Parathyroid adenoma (tissue), 2 donors: ENCODE measurements at regions not wholly inside any gene's neighbourhood (a gene's known extent, or its start where the extent isn't known, plus 50 kb on each side); places are given as distances from the start of the nearest gene placed in this dataset.
"Not testable (repeated sequence)": the region's sequence is repeated elsewhere in the genome, so short reads cannot be mapped to it uniquely, and the experiment has no call there.

Experiments
- H2AFZ ChIP-seq: fragments of 300-600 bp; sonication (generic); one replicate; pipeline ENCODE4 v1.7.0; 2017; ENCODE audit warnings: antibody characterized with exemption, mild to moderate bottlenecking
- H3K27ac ChIP-seq: fragments of 300-600 bp; sonication (generic); one replicate; pipeline ENCODE4 v1.7.0; 2017
- H3K27me3 ChIP-seq: fragments of 300-600 bp; sonication (generic); one replicate; pipeline ENCODE4 v1.7.0; 2017; ENCODE audit warnings: low read length; ENCODE audit not compliant: control insufficient read depth, insufficient read depth
- H3K36me3 ChIP-seq: fragments of 300-600 bp; sonication (generic); one replicate; pipeline ENCODE4 v1.7.0; 2017; ENCODE audit warnings: low read length; ENCODE audit not compliant: control insufficient read depth, insufficient read depth
- H3K4me1 ChIP-seq: fragments of 300-600 bp; sonication (generic); one replicate; pipeline ENCODE4 v1.7.0; 2017; ENCODE audit warnings: control low read depth
- H3K4me2 ChIP-seq: fragments of 300-600 bp; sonication (generic); one replicate; pipeline ENCODE4 v1.7.0; 2017; ENCODE audit warnings: low read length
- H3K4me3 ChIP-seq: fragments of 300-600 bp; sonication (generic); one replicate; pipeline ENCODE4 v1.7.0; 2017; ENCODE audit warnings: low read depth, low read length
- H3K79me2 ChIP-seq: fragments of 300-600 bp; sonication (generic); one replicate; pipeline ENCODE4 v1.7.0; 2017; ENCODE audit warnings: control low read depth
- H3K9ac ChIP-seq: fragments of 300-600 bp; sonication (generic); one replicate; pipeline ENCODE4 v1.7.0; 2017; ENCODE audit warnings: mild to moderate bottlenecking
- H3K9me3 ChIP-seq: fragments of 300-600 bp; sonication (generic); one replicate; pipeline ENCODE4 v1.7.0; 2017; ENCODE audit warnings: low read length; ENCODE audit not compliant: control insufficient read depth
- TF ChIP-seq, protein P1 (sequence below): fragments of 300-600 bp; sonication (generic); IDR thresholded peaks from one replicate; pipeline ENCODE4 v1.7.0; 2017; ENCODE audit warnings: antibody characterized with exemption, mild to moderate bottlenecking
- donor health status: primary hyperparathyroidism.

DNA sequence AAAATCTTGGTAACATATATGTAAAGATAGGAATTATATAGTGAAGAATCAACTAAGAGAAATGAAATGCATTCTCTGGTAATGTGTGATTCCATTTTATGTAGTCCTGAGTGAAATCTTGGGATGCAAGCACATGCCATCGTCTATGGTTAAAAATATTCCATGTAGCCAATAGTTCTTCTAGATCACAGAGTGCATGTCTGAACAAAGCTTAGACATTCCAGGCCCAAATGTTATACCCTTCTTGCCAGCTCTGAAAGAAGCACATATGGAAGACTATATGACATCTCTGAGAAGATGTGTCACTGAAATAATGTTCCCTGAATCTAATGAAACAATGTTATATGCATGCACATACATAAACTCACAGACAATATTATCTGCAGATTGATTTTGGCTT lies 92.3 kb upstream of the TFPI start:
- Histone ChIP-seq H3K9me3 (no peaks in the 10 kb centered on the region), H3K27ac (no peak overlapping the region), H3K4me1 (no peaks in the 10 kb centered on the region), H3K4me2 (no peak overlapping the region), H3K27me3 (no peaks in the 10 kb centered on the region), H2AFZ (no peak overlapping the region), H3K4me3 (no peak overlapping the region), H3K36me3 (no peaks in the 10 kb centered on the region), H3K9ac (no peak overlapping the region), H3K79me2 (no peaks in the 10 kb centered on the region)
- TF ChIP-seq, protein P1, sequence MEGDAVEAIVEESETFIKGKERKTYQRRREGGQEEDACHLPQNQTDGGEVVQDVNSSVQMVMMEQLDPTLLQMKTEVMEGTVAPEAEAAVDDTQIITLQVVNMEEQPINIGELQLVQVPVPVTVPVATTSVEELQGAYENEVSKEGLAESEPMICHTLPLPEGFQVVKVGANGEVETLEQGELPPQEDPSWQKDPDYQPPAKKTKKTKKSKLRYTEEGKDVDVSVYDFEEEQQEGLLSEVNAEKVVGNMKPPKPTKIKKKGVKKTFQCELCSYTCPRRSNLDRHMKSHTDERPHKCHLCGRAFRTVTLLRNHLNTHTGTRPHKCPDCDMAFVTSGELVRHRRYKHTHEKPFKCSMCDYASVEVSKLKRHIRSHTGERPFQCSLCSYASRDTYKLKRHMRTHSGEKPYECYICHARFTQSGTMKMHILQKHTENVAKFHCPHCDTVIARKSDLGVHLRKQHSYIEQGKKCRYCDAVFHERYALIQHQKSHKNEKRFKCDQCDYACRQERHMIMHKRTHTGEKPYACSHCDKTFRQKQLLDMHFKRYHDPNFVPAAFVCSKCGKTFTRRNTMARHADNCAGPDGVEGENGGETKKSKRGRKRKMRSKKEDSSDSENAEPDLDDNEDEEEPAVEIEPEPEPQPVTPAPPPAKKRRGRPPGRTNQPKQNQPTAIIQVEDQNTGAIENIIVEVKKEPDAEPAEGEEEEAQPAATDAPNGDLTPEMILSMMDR: no peak

DNA sequence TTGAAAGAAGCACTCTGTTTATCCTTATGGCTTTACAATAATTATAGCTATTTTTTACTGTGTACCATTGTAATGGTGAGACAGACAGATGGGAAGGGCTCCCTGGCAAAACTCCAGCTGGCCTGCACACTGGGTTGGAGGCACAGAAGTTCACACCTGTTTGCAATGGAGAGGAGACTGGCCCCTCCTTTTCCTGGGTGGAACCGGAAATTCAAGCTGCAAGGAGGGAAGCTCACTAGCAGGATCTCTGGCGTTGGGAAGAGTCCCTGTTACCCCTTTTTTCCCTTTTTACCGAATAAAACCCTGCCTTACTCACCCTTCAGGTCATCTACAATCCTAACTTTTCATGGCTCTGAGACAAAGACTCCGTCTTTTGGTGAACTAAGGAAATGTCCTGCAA lies 100.3 kb upstream of the TFPI start:
- no peak overlapping the region for H3K4me2 ChIP-seq
- H3K9ac ChIP-seq: no peak overlapping the region
- no peaks in the 10 kb centered on the region for H3K4me1 ChIP-seq
- no peak overlapping the region for H3K4me3 ChIP-seq
- H3K9me3 ChIP-seq: no peaks in the 10 kb centered on the region
- no peaks in the 10 kb centered on the region for H3K36me3 ChIP-seq
- no peak overlapping the region for H3K27ac ChIP-seq
- H3K27me3 ChIP-seq: no peaks in the 10 kb centered on the region
- TF ChIP-seq, protein P1: no peak
- no peak overlapping the region for H2AFZ ChIP-seq
- H3K79me2 ChIP-seq: no peaks in the 10 kb centered on the region

- Histone ChIP-seq H3K4me3 (no peak overlapping the region), H3K27ac (no peak overlapping the region), H3K27me3 (no peaks in the 10 kb centered on the region), H3K9ac (no peak overlapping the region), H3K4me2 (no peak overlapping the region), H2AFZ (no peak overlapping the region), H3K4me1 (no peaks in the 10 kb centered on the region), H3K36me3 (no peaks in the 10 kb centered on the region), H3K9me3 (no peaks in the 10 kb centered on the region), H3K79me2 (no peaks in the 10 kb centered on the region)
- TF ChIP-seq, protein P1: no peak
Observed at GRCh38 chr2:187655001-187655400, 100.8 kb upstream of the TFPI start.

DNA sequence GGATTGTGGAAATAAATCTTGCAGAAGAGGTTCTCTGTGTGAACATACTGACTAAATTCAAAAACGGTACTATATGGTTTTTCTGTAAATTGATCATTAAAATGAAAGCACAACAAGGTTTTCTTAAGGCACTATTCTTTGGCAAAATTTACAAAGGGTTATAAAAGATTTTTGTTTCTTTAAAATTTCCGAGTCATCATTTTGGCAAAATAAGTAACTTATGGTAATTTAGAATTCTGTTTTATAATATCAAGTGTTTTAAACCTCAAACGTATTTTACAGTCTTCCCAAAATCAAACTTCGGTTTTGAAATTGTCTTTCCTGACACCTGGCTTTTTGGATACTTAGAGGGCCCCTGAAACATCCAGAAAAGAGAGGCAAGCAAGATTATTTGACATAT lies 101.9 kb upstream of the TFPI start:
- Histone ChIP-seq H2AFZ (no peak overlapping the region), H3K27me3 (no peaks in the 10 kb centered on the region), H3K79me2 (no peaks in the 10 kb centered on the region), H3K4me3 (no peak overlapping the region), H3K9ac (no peak overlapping the region), H3K4me1 (no peaks in the 10 kb centered on the region), H3K27ac (no peak overlapping the region), H3K4me2 (no peak overlapping the region), H3K36me3 (no peaks in the 10 kb centered on the region), H3K9me3 (no peaks in the 10 kb centered on the region)
- TF ChIP-seq, protein P1: no peak

DNA sequence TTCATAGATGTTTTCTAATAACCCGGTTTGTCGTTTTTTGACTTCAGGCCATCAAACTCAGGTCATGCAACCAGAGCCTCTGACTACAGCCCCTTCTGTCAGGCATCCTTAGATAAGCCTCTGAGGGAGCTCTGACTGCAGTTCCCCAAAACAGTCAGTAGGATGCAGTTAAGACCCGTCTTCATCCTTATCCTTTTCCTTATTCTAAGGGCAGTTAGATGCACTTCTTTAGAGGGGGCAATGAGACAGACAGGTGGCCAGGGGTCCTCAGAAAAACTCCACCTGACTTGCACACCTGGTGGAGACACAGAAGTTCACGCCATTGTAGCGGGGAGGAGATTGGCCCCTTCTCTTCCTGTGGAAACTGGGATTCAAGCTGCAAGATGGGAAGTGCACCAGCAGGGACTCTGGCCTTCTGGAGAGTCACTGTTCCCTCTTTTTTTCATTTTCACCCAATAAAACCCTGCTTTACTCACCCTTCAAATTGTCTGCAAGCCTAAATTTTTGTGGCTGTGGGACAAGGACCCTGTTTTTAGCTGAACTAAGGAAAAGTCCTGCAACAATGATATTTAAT lies 104.8 kb upstream of the TFPI start:
- no peak overlapping the region for H3K4me3 ChIP-seq
- H3K36me3 ChIP-seq: no peaks in the 10 kb centered on the region
- H3K27ac ChIP-seq: no peak overlapping the region
- no peaks in the 10 kb centered on the region for H3K27me3 ChIP-seq
- H3K4me1 ChIP-seq: no peaks in the 10 kb centered on the region
- H3K79me2 ChIP-seq: no peaks in the 10 kb centered on the region
- TF ChIP-seq, protein P1: no peak
- no peak overlapping the region for H2AFZ ChIP-seq
- H3K9ac ChIP-seq: no peak overlapping the region
- H3K9me3 ChIP-seq: no peaks in the 10 kb centered on the region
- H3K4me2 ChIP-seq: no peak overlapping the region

DNA sequence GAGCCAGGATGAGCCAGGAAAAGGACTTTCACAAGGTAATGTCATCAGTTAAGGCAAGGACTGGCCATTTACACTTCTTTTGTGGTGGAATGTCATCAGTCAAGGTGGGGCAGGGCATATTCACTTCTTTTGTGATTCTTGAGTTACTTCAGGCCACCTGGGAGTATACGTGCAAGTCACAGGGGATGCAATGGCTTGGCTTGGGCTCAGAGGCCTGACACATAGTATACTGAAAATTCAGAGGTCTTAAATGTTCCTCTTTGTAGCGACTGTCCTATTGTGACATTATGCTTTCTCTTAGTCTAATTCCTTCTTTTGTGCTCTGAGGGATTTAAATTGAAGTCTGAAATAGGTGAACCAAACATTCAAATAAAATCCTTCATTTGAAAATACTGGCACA lies 121.8 kb upstream of the TFPI start:
- not testable (repeated sequence) for H3K4me1 ChIP-seq, H3K79me2 ChIP-seq, H3K36me3 ChIP-seq, H2AFZ ChIP-seq, H3K9me3 ChIP-seq, H3K27ac ChIP-seq, H3K4me3 ChIP-seq, H3K4me2 ChIP-seq, H3K9ac ChIP-seq, H3K27me3 ChIP-seq
